OCI-M2 (cell line): ENCODE measurements at regions not wholly inside any gene's neighbourhood (a gene's known extent, or its start where the extent isn't known, plus 50 kb on each side); places are given as distances from the start of the nearest gene placed in this dataset.

Experiments used
- DNase-seq: peaks from one replicate; lab custom pipeline; 2025; ENCODE audit not compliant: unreplicated experiment; lab: John Stamatoyannopoulos, UW

DNA sequence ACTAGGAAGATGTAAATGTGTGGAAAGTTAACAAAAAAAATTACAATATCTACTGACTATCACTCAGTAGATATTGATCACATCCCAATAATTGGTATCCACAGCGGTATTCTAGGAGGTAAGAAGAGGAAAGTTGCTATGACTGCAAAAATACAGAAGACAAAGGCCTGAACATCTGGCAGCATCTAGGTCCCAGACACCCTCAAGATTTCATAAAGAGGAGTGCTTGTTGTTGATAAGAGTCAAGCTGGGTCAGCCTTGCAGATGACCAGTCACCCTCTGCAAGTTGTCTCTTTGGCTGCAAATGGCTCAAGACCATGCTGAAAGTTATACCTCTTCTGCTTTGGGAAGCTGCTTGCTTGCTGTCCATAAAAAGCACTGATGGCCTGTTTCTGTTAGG is 179.8 kb upstream of the FOXN2 start:
- DNase-seq = no peak

- no peak for DNase-seq
These were observed 178.7 kb upstream of the FOXN2 start for GRCh38 chr2:48135797-48136196.

DNA sequence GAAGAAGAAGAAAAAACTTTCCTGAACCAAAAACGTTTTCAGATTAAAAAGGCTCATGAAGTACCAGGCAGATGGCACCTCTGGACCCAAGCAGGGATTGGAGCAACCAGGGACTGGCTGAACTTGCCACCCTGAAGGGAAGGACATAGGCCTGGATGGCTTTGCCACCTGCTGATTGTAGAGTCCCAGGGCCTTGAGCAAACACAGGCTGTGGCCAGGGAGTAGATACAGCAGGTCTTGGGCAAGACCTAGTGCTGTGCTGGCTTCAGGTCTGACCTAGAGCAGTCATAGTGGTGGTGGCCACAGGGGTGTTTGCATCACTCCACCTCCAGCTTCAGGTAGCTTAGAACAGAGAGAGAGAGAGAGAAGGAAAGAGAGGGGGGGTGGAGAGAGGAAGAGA is 176.7 kb upstream of the FOXN2 start:
- DNase-seq = no peak

DNA sequence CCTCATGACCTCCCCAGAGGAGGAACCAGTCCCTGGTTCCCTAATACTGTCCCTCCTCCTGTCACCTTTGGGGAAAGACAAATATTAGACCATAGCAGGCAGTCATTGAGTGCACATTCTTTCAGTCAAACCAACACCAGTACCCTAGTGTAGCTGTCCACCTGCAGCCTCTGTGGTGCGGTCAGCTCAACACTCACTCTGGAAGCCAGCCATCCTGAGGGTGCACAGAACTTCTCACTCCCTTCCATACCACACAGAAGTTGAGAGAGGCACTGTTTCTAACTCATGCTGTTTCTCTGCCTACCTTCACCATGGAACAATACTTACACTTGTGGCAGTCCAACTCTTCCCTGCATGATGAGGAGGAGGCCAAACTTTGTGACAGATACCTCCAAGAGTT is 175.6 kb upstream of the FOXN2 start:
- no peak for DNase-seq

- DNase-seq = no peak
These were observed 173.9 kb upstream of the FOXN2 start for GRCh38 chr2:48140586-48140985.

DNA sequence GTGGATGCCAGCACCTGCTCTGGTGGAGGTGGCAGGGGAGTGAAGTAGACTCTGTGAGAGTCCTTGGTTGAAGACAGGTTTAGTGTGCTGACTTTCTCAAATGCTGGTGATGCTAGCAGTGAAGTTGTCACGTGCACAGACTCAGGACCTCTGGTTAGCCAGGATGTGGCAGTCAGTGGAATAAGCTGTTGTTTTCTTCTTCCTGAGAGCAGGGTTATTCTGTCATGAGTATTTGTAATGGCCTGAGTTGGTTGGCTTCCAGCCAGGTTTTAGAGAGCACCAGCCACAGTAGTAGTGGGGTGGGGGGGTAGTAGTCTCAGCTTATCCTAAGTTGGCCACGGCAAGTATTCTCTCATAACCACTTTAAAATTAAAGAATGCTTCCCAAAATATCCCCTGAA is 169.7 kb upstream of the FOXN2 start:
- DNase-seq = no peak

GRCh38 chr2:48145845-48146452 is 168.5 kb upstream of the FOXN2 start:
- peak; percentile 10 for DNase-seq

DNA sequence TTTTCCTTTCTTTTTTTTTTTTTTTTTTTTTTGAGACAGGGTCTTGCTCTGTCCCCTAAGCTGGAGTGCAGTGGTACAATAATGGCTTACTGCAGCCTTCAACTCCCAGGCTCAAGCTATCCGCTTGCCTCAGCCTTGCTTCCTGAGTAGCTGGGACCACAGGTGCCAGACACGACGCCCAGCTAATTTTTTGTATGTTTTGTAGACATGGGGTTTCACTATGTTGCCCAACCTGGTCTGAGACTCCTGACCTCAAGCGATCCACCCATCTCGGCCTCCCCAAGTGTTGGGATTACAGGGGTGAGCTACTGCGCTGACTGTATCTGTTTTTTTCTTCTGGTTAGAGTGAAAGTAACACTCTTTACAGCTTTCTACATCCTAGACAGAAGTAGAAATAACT is 167.9 kb upstream of the FOXN2 start:
- DNase-seq = no peak

DNA sequence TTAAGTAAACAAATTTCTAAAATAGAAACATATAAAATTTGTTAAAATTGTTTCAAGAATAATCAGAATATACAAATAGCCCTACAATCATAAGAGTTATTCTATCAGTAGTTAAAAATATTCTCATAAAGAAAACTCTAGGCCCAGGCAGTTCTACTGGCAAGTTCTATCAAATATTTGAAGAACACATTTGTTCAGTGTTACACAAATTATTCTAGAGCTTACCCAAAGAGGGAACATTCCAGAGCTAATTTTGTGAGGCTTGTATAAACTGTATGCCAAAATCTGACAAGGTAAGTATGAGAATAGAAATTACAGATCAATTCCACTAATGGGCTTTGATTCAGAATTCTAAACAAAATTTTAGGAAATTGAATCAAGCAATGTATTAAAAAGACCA is 166.8 kb upstream of the FOXN2 start:
- no peak for DNase-seq

GRCh38 chr2:48148841-48149430 is 165.5 kb upstream of the FOXN2 start:
- no peak for DNase-seq

DNA sequence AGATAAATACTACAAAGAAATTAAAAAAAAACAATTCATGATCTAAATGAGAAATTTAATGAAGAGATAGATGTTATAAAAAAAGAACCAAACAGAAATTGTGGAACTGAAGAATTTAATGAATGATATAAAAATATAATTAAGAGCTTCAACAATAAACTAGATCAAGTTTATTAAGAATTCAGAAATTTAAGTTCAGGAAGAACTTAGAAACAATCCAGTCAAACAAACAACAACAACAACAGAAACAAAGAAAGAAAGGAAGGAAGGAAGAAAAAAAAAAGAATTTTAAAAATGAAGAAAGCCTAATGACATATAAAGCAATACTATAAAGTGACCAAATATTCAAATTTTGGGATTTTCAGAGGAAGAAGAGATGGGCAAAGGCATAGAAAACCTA is 157.3 kb upstream of the FOXN2 start:
- DNase-seq = no peak

DNA sequence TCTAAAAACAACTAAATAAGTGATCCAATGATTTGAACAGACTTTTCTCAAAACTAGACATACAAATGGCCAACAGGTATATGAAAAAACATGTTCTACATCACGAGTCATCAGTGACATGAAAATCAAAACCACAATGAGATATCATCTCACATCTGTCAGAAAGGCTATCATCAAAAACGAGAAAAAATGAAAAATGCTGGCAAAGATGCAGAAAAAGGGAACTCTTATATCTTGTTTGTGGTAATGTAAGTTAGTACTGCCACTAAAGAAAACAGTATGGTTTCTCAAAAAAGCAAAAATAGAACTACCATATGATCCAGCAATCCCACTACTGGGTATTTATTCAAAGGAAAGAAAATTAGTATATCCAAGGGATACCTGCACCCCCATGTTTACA is 152.9 kb upstream of the FOXN2 start:
- no peak for DNase-seq

DNA sequence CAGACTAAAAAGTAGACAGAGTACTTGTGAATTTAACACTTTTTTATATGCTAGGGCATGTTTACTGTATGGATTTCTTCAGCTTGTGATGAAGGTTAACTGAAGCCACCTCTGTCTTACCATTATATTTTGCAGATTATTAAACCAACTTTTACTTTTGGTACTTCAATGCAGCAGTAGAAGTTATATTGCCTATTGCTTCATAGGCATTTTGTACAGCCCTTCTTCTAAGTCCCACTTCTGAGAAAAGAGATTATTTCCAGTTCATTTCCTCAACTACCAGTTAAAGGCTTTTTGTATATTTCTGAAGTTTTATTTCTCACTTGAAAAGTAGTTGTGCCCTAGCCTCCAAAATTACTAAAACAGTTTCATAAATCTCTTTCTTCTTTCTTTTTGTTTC is 151.7 kb upstream of the FOXN2 start:
- no peak for DNase-seq

DNA sequence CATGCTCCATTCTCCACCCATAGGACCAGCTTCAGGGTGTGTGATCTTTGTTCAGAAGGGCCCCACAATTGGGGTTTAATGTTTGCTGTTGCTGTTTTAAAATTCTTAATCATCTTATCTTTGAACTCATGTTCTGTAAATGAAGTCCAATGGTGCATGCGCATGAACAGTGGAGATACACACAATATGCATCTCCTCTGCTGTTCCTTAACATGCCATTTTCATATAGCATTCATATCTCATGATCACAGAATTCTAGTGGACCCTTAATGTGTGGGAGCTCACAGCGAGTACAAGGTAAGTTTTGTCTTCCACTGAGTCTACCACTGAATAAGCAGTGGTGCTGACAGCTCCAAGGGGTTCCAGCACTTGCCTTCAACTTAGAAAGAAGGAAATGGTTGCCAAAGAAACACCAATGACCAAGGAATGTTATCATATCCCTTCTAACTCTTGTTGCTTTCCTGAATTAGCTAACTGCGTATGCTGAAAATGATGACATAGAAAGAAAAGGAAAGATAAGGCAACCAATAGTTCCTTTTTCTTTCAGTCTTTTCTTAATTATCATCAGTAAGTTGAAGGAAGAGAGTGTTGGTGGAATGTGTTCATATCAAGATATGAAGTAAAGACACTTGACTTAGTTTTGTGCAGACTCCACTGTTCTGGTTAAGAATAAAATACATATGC is 149.3 kb upstream of the FOXN2 start:
- no peak for DNase-seq

- DNase-seq = no peak
These were observed 145.3 kb upstream of the FOXN2 start for GRCh38 chr2:48169141-48169592.

DNA sequence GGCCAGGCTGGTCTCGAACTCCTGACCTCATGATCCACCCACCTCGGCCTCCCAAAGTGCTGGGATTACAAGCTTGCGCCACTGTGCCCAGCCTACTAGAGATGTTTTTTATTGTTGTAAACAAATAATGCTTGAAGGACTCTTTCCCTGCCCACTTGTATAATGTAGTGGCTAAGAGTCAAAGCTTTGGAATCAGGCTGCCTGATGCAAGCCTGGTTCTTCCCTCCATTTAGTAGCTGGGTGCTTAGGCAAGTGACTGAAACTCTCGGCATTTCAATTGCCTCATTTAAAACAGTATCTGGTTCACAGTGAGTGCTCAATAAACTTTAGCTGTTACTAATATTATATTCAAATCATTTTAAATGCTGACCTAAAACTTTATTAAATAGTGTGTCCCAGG is 144.2 kb upstream of the FOXN2 start:
- no peak for DNase-seq

DNA sequence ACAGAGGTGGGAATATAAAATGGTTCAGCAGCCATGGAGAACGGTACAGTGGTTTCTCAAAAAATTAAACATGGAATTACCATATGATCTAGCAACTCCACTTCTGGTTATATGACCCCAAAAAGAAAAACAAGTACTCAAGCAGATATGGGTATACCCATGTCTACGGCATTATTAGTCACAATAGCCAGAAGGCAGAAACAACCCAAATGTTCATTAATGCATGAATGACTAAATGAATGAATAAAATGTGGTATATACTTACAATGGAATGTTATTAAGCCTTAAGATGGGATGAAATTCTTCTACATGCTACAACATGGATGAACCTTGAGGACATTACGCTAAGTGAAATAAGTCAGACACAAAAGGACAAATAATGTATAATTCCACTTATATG is 141.3 kb upstream of the FOXN2 start:
- no peak for DNase-seq

- DNase-seq = no peak
These were observed 140.0 kb upstream of the FOXN2 start for GRCh38 chr2:48174503-48174902.

GRCh38 chr2:48175254-48175653 is 139.2 kb upstream of the FOXN2 start:
- DNase-seq = no peak

- no peak for DNase-seq
These were observed 138.8 kb upstream of the FOXN2 start for GRCh38 chr2:48175656-48176055.

DNA sequence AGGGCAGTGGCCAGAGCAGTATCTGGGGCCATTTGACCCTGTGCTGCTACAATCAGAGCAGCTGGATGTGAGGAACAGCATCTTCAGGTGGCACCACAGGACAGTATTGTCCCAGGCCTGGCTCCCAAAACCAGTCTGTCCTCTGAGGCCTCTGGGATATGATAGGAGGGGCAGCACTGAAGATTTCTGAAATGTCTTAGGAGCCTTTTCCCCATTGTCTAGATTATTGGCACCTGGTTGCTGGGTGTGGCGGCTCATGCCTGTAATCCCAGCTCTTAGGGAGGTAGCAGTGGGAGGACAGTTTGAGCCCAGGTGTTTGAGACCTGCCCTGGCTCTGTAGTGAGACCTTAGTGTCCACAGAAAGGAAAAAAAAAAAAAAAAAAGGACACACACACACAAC is 137.6 kb upstream of the FOXN2 start:
- no peak for DNase-seq

DNA sequence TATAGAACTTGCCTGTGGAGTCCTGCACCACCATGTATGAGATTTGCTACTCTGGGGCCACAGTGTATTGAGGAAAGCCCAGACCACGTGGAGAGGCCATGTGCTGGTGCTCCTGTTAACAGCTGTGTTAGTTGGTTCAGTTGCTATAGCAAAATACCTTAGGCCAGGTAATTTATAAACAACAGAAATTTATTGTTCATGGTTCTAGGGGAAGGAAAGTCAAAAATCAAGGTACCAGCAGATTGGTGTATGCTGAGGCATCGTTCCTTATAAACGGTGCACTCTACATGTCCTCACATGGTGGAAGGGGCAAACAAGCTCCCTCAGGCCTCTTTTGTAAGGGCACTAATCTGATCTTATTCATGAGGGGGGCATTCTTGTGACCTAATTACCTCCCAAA is 135.9 kb upstream of the FOXN2 start:
- no peak for DNase-seq

DNA sequence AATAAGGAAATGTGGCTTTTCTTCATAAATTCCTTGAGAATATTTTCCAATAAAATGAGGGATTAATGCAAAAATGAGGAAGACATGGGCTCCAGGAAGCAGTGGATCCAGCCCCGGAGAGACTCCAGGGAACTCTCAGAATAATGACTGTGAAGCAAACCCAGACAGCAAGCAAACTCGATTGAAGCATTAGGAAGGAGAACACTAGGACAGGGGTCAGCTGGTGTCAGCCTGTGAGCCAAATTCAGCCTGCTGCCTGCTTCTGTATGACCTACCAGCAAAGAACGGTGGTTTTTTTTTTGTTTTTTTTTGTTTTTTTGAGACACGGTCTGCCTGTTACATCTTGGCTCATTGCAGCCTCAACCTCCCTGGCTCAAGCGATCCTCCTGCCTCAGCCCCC is 133.9 kb upstream of the FOXN2 start:
- DNase-seq = no peak
